BLaER1 treated with 17β-estradiol and CSF1 and Interleukin-3, amounts not matched to agents 10 nM and 100 nM (cell line): ENCODE measurements at regions not wholly inside any gene's neighbourhood (a gene's known extent, or its start where the extent isn't known, plus 50 kb on each side); places are given as distances from the start of the nearest gene placed in this dataset.
"Not testable (repeated sequence)": the region's sequence is repeated elsewhere in the genome, so short reads cannot be mapped to it uniquely, and the experiment has no call there.

Experiments used
- H3K27ac ChIP-seq, 11 experiments: shearing (Covaris generic); formaldehyde crosslinking; 2 replicates each; pipeline ENCODE4 v1.8.1; 2022
- H3K27me3 ChIP-seq, 11 experiments: shearing (Covaris generic); formaldehyde crosslinking; 2 replicates each; pipeline ENCODE4 v1.8.1; 2022
- H3K36me3 ChIP-seq, 11 experiments: shearing (Covaris generic); formaldehyde crosslinking; 2 replicates each; pipeline ENCODE4 v1.8.1; 2022
- H3K4me1 ChIP-seq, 10 experiments: shearing (Covaris generic); formaldehyde crosslinking; 2 replicates each; pipeline ENCODE4 v1.8.1; 2022
- H3K4me2 ChIP-seq, 11 experiments: shearing (Covaris generic); formaldehyde crosslinking; 2 replicates each; pipeline ENCODE4 v1.8.1; 2022
- H3K4me3 ChIP-seq, 10 experiments: shearing (Covaris generic); formaldehyde crosslinking; 2 replicates each; pipeline ENCODE4 v1.8.1; 2022
- H3K9ac ChIP-seq, 11 experiments: shearing (Covaris generic); formaldehyde crosslinking; 2 replicates each; pipeline ENCODE4 v1.8.1; 2022
- H3K9me3 ChIP-seq, 11 experiments: shearing (Covaris generic); formaldehyde crosslinking; replicated peaks in 1 of 11; 2 replicates each; pipeline ENCODE4 v1.8.1; 2022
- H4K20me1 ChIP-seq, 11 experiments: shearing (Covaris generic); formaldehyde crosslinking; 2 replicates each; pipeline ENCODE4 v1.8.1; 2022
- Cebpa-rat ChIP-seq, 11 experiments: shearing (Covaris generic); IDR thresholded peaks; 2 replicates each; pipeline ENCODE4 v1.8.1; 2022

- H3K27me3 ChIP-seq, result no peaks in the 10 kb centered on the region
- no peaks in the 10 kb centered on the region for H3K36me3 ChIP-seq
- H3K4me1 ChIP-seq, result no peaks in the 10 kb centered on the region
- no peak overlapping the region for H3K4me2 ChIP-seq
- no peak overlapping the region for H3K4me3 ChIP-seq
- TF ChIP-seq Cebpa-rat (IDR thresholded peaks at IDR 0.05), result no peak
- peaks cover 12 to 25% (median 20%) of the 10 kb centered on the region in 11 experiments for H3K9me3 ChIP-seq
- H3K9ac ChIP-seq, result no peak overlapping the region
- H3K27ac ChIP-seq, result no peak overlapping the region
- H4K20me1 ChIP-seq, result no peaks in the 10 kb centered on the region
Observed at GRCh38 chr12:88698471-88698870, 118.2 kb upstream of the KITLG start.

DNA sequence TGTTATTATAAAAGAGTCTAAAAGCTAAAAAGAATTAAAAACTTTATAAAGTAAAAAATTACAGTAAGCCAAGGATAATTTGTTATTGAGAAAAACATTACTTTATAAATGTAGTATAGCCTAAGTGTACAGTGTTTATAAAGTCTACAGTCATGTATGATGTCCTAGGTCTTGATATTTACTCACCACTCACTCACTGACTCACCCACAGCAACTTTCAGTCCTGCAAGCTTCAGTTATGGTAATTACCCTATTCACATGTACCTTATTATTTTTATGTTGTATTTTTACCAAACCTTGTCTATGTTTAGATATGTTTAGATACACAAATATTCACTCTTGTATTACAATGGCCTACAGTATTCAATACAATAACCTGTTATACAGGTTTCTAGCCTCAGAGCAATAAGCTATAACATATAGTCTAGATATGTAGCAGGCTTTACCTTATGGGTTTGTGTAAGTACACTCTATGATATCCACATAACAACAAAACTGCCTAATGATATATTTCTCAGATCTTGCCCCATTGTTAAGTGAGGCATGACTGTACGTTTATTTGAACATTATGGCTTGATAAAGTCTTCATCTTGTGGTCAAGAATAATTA, 113.7 kb upstream of the KITLG start:
- H3K27me3 ChIP-seq, result no peaks in the 10 kb centered on the region
- no peaks in the 10 kb centered on the region for H4K20me1 ChIP-seq
- no peak overlapping the region for H3K4me3 ChIP-seq
- no peaks in the 10 kb centered on the region for H3K4me1 ChIP-seq
- H3K36me3 ChIP-seq, result no peaks in the 10 kb centered on the region
- no peak for TF ChIP-seq Cebpa-rat (IDR thresholded peaks at IDR 0.05)
- H3K27ac ChIP-seq, result no peak overlapping the region
- H3K9me3 ChIP-seq, result peaks cover 12 to 25% (median 20%) of the 10 kb centered on the region in 11 experiments
- H3K4me2 ChIP-seq, result no peak overlapping the region
- no peak overlapping the region for H3K9ac ChIP-seq

DNA sequence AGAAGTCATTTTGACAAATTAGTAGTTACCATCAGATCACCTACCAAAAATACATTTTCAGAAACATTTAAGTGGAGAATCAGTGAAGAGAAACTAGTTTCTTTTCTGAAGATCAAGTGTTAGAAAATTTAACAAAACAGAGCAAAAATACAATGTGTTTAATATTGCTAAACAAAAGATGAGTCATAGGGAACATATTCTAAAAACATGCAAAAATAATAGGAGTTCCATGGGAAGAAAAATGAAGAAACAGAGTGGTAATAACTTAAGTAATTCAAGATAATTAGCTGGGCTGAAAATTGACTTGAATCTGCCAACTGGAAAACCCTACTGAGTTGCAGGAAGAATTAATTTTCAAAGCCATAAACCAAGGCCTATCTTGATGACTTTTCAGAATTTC, 111.5 kb upstream of the KITLG start:
- Histone ChIP-seq H3K36me3 (no peaks in the 10 kb centered on the region), H3K9ac (no peak overlapping the region), H3K27ac (no peak overlapping the region), H3K9me3 (peaks cover 12 to 25% (median 20%) of the 10 kb centered on the region in 11 experiments), H3K4me2 (no peak overlapping the region), H4K20me1 (no peaks in the 10 kb centered on the region), H3K4me3 (no peak overlapping the region), H3K27me3 (no peaks in the 10 kb centered on the region), H3K4me1 (no peaks in the 10 kb centered on the region)
- no peak for TF ChIP-seq Cebpa-rat (IDR thresholded peaks at IDR 0.05)

GRCh38 chr12:88684610-88685009, 104.3 kb upstream of the KITLG start:
- Histone ChIP-seq H3K36me3 (no peaks in the 10 kb centered on the region), H3K27me3 (no peaks in the 10 kb centered on the region), H3K4me2 (no peak overlapping the region), H3K9me3 (peaks cover 0 to 9% (median 0%) of the 10 kb centered on the region in 11 experiments; a peak in 4 of 22 replicates), H3K4me3 (no peak overlapping the region), H3K9ac (no peak overlapping the region), H4K20me1 (no peaks in the 10 kb centered on the region), H3K4me1 (no peaks in the 10 kb centered on the region), H3K27ac (no peak overlapping the region)
- TF ChIP-seq Cebpa-rat (IDR thresholded peaks at IDR 0.05), result no peak

GRCh38 chr12:88684170-88684569, 103.9 kb upstream of the KITLG start:
- Histone ChIP-seq H3K27ac (no peak overlapping the region), H3K9ac (no peak overlapping the region), H4K20me1 (no peaks in the 10 kb centered on the region), H3K4me3 (no peak overlapping the region), H3K4me2 (no peak overlapping the region), H3K36me3 (no peaks in the 10 kb centered on the region), H3K27me3 (no peaks in the 10 kb centered on the region), H3K4me1 (no peaks in the 10 kb centered on the region), H3K9me3 (peaks cover 0 to 9% (median 0%) of the 10 kb centered on the region in 11 experiments; a peak in 4 of 22 replicates)
- TF ChIP-seq Cebpa-rat (IDR thresholded peaks at IDR 0.05), result no peak

GRCh38 chr12:88683628-88684027, 103.4 kb upstream of the KITLG start:
- Histone ChIP-seq H3K9me3 (peaks cover 0 to 9% (median 0%) of the 10 kb centered on the region in 11 experiments; a peak in 4 of 22 replicates), H3K36me3 (no peaks in the 10 kb centered on the region), H3K27me3 (no peaks in the 10 kb centered on the region), H3K4me1 (no peaks in the 10 kb centered on the region), H4K20me1 (no peaks in the 10 kb centered on the region), H3K27ac (no peak overlapping the region), H3K4me3 (no peak overlapping the region), H3K4me2 (no peak overlapping the region), H3K9ac (no peak overlapping the region)
- TF ChIP-seq Cebpa-rat (IDR thresholded peaks at IDR 0.05), result no peak

- no peaks in the 10 kb centered on the region for H3K27me3 ChIP-seq
- H3K4me3 ChIP-seq, result no peak overlapping the region
Observed at GRCh38 chr12:88681271-88681670, 101.0 kb upstream of the KITLG start.

DNA sequence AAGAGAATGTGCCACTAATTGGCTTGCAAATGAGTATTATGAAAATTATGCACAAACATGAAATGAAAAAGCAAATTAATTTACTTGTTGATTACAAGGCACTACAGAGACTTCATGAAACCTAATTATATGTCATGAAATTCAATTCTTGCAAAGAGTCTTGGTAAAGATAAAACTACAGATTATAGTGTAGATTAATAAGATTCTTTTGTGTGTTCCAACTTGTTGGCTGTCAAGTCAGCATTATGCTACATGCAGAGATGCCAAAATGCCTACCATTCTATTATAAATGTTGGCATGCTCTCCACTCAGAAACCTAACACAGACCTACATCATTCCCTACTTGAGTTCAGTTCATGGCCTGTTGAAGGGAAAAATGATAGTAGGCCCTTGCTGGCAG, 97.2 kb upstream of the KITLG start:
- H3K4me2 ChIP-seq, result no peak overlapping the region
- no peak overlapping the region for H3K4me3 ChIP-seq
- H3K4me1 ChIP-seq, result no peaks in the 10 kb centered on the region
- no peaks in the 10 kb centered on the region for H4K20me1 ChIP-seq
- H3K36me3 ChIP-seq, result no peaks in the 10 kb centered on the region
- no peak overlapping the region for H3K27ac ChIP-seq
- TF ChIP-seq Cebpa-rat (IDR thresholded peaks at IDR 0.05), result no peak
- H3K27me3 ChIP-seq, result no peaks in the 10 kb centered on the region
- H3K9ac ChIP-seq, result no peak overlapping the region
- no peaks in the 10 kb centered on the region for H3K9me3 ChIP-seq

More at GRCh38 chr12:88681271-88681670, 101.0 kb upstream of the KITLG start:
- no peaks in the 10 kb centered on the region for H3K4me1 ChIP-seq
- H3K36me3 ChIP-seq, result no peaks in the 10 kb centered on the region
- TF ChIP-seq Cebpa-rat (IDR thresholded peaks at IDR 0.05), result no peak
- no peak overlapping the region for H3K4me2 ChIP-seq
- peaks cover 0 to 3% (median 0%) of the 10 kb centered on the region in 11 experiments; a peak in 1 of 22 replicates for H3K9me3 ChIP-seq
- H3K27ac ChIP-seq, result no peak overlapping the region
- H3K9ac ChIP-seq, result no peak overlapping the region
- no peaks in the 10 kb centered on the region for H4K20me1 ChIP-seq

- not testable (repeated sequence) for H3K4me2 ChIP-seq, H3K9ac ChIP-seq, H3K27me3 ChIP-seq, H3K4me1 ChIP-seq, H4K20me1 ChIP-seq, H3K9me3 ChIP-seq, H3K27ac ChIP-seq, H3K36me3 ChIP-seq, H3K4me3 ChIP-seq
Observed at GRCh38 chr12:88667615-88668014, 87.3 kb upstream of the KITLG start.

DNA sequence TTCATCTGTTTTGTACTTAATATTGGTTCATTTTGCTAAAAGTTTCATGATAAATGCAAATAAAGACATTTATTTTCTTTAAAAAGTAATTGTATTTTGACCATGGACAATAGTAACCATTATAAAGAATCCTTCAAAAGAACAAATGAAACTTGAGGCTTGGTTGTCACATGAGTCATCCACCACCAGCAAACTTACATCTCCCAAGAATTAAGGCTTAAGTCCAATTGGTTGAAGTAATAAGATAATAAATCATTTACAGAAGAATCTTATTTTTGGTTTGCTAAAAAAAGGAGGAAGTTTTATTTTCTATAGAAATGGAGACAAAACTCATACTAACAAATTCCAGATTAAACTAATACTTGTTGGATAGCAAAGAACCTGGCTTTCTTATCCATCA, 84.8 kb upstream of the KITLG start:
- no peaks in the 10 kb centered on the region for H3K36me3 ChIP-seq
- TF ChIP-seq Cebpa-rat (IDR thresholded peaks at IDR 0.05), result no peak
- H3K9ac ChIP-seq, result no peak overlapping the region
- H3K27me3 ChIP-seq, result no peaks in the 10 kb centered on the region
- H3K4me3 ChIP-seq, result no peak overlapping the region
- H3K4me2 ChIP-seq, result no peak overlapping the region
- no peak overlapping the region for H3K27ac ChIP-seq
- H4K20me1 ChIP-seq, result no peaks in the 10 kb centered on the region
- H3K4me1 ChIP-seq, result no peaks in the 10 kb centered on the region
- peaks cover 0 to 16% (median 0%) of the 10 kb centered on the region in 11 experiments; a peak in 5 of 22 replicates for H3K9me3 ChIP-seq
